Endothelial cell of umbilical vein (primary cell): ENCODE measurements at regions not wholly inside any gene's neighbourhood (a gene's known extent, or its start where the extent isn't known, plus 50 kb on each side); places are given as distances from the start of the nearest gene placed in this dataset.

Source experiments
- BruUV-seq: library from RNA; stranded (reverse); fragments of 400-500 nt; replicated peaks from 2 replicates; lab custom pipeline; 2021; lab: Mats Ljungman, UMichigan
- CTCF ChIA-PET: fragments of 300-600, 350-600 bp; sonication (Branson Sonifier 250); formaldehyde crosslinking; loops from one replicate; lab custom pipeline; 2021; ENCODE audit warnings: antibody characterized with exemption, inconsistent platforms; lab: Charles Lee
- POLR2A ChIA-PET: fragments of 300-600, 350-600 bp; sonication (Branson Sonifier 250); formaldehyde crosslinking; loops from one replicate; lab custom pipeline; 2021; ENCODE audit warnings: antibody characterized with exemption, inconsistent platforms; lab: Charles Lee
- DNase-seq: peaks from one replicate; pipeline ENCODE4 v3.0.0-alpha.2; 2011; ENCODE audit warnings: low read depth, low spot score
- FAIRE-seq: peaks from 2 replicates; lab custom pipeline; 2011; peaks lifted over from hg19 to GRCh38; lab: Jason Lieb, UNC
- H2AFZ ChIP-seq: 2 replicates; pipeline ENCODE4 v1.6.0; 2012; ENCODE audit warnings: low read depth, low read length, control low read depth, inconsistent platforms
- H3K27ac ChIP-seq: 2 replicates; pipeline ENCODE4 v1.5.1; 2011; ENCODE audit warnings: low read depth, mild to moderate bottlenecking, control low read depth, low read length, moderate library complexity; ENCODE audit not compliant: insufficient read depth
- H3K27me3 ChIP-seq, 2 experiments: 2 replicates each; pipeline versions ENCODE4 v1.6.0 to v1.6.1; 2011; ENCODE audit warnings: low read length in 2 of 2, mixed read lengths in 1 of 2; ENCODE audit not compliant: control insufficient read depth in 2 of 2, insufficient read depth in 2 of 2
- H3K36me3 ChIP-seq, 2 experiments: 2 replicates in 1 of 2; 3 replicates in 1 of 2; pipeline ENCODE4 v1.5.1; 2011; ENCODE audit warnings: low read length in 2 of 2, mild to moderate bottlenecking in 1 of 2, moderate library complexity in 1 of 2; ENCODE audit not compliant: control insufficient read depth in 2 of 2, insufficient read depth in 2 of 2; ENCODE audit errors: extremely low read depth in 1 of 2
- H3K4me1 ChIP-seq: 3 replicates; pipeline ENCODE4 v1.5.1; 2011; ENCODE audit warnings: mild to moderate bottlenecking, low read length; ENCODE audit not compliant: control insufficient read depth, insufficient read depth; ENCODE audit errors: extremely low read depth
- H3K4me2 ChIP-seq: 2 replicates; pipeline ENCODE4 v1.6.1; 2011; ENCODE audit warnings: low read length, control low read depth, mixed read lengths; ENCODE audit not compliant: insufficient read depth
- H3K4me3 ChIP-seq, 3 experiments: fragments of 200-600 bp in 1 of 3; sonication (generic), shearing (Covaris generic) in 1 of 3; replicated peaks in 1 of 3; 2 replicates each; pipeline ENCODE4 v1.5.1; 2011 to 2016; ENCODE audit warnings: control low read depth in 3 of 3, low read length in 3 of 3, mild to moderate bottlenecking in 2 of 3, inconsistent platforms in 1 of 3, low read depth in 1 of 3, moderate library complexity in 1 of 3; ENCODE audit not compliant: insufficient read depth in 1 of 3
- H3K79me2 ChIP-seq: 2 replicates; pipeline ENCODE4 v1.6.0; 2012; ENCODE audit warnings: low read length, inconsistent platforms; ENCODE audit not compliant: control insufficient read depth, insufficient read depth
- H3K9ac ChIP-seq: replicated peaks from 2 replicates; pipeline ENCODE3; 2011; ENCODE audit warnings: low read length, control low read depth; ENCODE audit not compliant: insufficient read depth; ENCODE audit errors: extremely low read depth
- H3K9me1 ChIP-seq: replicated peaks from 3 replicates; pipeline ENCODE4 v1.6.0; 2011; ENCODE audit warnings: mild to moderate bottlenecking, low read length; ENCODE audit not compliant: control insufficient read depth, insufficient read depth; ENCODE audit errors: extremely low read depth
- H3K9me3 ChIP-seq: replicated peaks from 2 replicates; pipeline ENCODE4 v1.5.1; 2012; ENCODE audit warnings: low read length, inconsistent platforms; ENCODE audit not compliant: control insufficient read depth, insufficient read depth
- H4K20me1 ChIP-seq: replicated peaks from 2 replicates; pipeline ENCODE3; 2011; ENCODE audit warnings: mild to moderate bottlenecking, low read length; ENCODE audit not compliant: control insufficient read depth, insufficient read depth; ENCODE audit errors: extremely low read depth
- FOS ChIP-seq: IDR thresholded peaks from 2 replicates; pipeline ENCODE4 v1.6.1; 2011; ENCODE audit warnings: mild to moderate bottlenecking, low read length, moderate library complexity, borderline replicate concordance; ENCODE audit not compliant: insufficient read depth
- JUN ChIP-seq: IDR thresholded peaks from 2 replicates; pipeline ENCODE4 v1.6.1; 2011; ENCODE audit warnings: borderline replicate concordance, low read depth; ENCODE audit not compliant: insufficient read length, insufficient read depth
- MYC ChIP-seq: IDR thresholded peaks from one replicate; pipeline ENCODE4 v1.6.1; 2011; ENCODE audit warnings: mild to moderate bottlenecking, low read depth, low read length
- POLR2A ChIP-seq: IDR thresholded peaks from 2 replicates; pipeline ENCODE4 v1.6.1; 2012; ENCODE audit warnings: low read depth, mild to moderate bottlenecking, control low read depth, low read length
- POLR2AphosphoS5 ChIP-seq: IDR thresholded peaks from 2 replicates; pipeline ENCODE4 v1.6.1; 2012; ENCODE audit warnings: low read depth, mild to moderate bottlenecking, control low read depth, low read length, moderate library complexity; ENCODE audit not compliant: insufficient read depth
- dilution Hi-C: fragments of 300-500 bp; cut with MboI; formaldehyde crosslinking; loops from one replicate; pipeline ENCODE4 v1.15.0; 2019; ENCODE audit warnings: low sequenced_read_pairs; ENCODE audit not compliant: extremely low pct_ligation_motif_present
- intact Hi-C: fragments of 100-400 bp; cut with micrococcal nuclease; formaldehyde crosslinking; loops from one replicate; pipeline ENCODE4 v1.10.0; 2022
- TF ChIP-seq, protein P1 (sequence below), 2 donors: IDR thresholded peaks; 1 replicate in 1 of 2; 2 replicates in 1 of 2; pipeline ENCODE4 v1.5.1; 2011; ENCODE audit warnings: low read length in 2 of 2, mild to moderate bottlenecking in 2 of 2, moderate library complexity in 2 of 2, control low read depth in 1 of 2, inconsistent platforms in 1 of 2, low read depth in 1 of 2; ENCODE audit not compliant: insufficient read depth in 1 of 2; ENCODE audit errors: extremely low read depth in 1 of 2

DNA sequence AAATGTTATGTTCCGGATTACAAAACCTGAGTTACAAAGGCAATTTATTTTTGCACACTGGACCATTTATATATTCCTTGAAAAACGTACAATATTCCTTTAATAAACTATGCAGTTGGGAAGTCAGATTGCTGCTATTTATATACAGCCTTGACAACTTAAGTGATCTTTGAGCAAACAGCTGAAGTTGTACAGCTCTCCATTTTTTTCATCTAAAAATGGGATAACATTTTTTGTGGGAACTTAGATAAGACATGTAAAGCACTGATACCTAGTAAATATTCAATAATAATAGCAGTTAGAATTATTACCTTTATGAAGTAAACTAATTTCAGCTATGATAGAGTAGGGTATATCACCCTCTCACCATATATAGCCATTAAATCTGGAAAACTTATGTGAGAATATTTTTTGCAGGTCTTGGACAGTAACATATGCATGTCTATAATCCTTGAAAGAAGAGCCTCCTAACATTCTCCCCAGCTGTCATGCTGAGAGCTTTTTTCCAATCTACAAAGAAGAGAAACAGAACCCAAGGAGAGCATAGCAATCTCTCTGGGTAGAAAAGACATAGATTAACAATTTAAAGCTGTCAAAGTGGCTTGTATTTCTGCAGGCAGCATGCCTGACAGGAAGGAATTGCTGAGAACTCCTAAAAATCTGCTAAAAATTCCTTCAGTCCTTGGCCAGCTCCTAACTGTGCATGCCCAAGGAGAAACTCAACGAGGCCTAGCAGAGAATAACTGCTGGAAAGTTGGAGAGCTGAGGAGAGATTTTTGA, 326.0 kb downstream of the CRPPA start:
- Histone ChIP-seq H3K4me2 (no peak overlapping the region), H3K9ac (no peak overlapping the region), H4K20me1 (no peaks in the 10 kb centered on the region), H3K79me2 (no peaks in the 10 kb centered on the region), H3K27ac (no peak overlapping the region), H3K36me3 (no peaks in the 10 kb centered on the region), H3K4me3 (no peak overlapping the region), H3K9me3 (no peaks in the 10 kb centered on the region), H3K27me3 (no peaks in the 10 kb centered on the region), H2AFZ (no peak overlapping the region), H3K4me1 (peaks cover 33% of the 10 kb centered on the region), H3K9me1 (no peaks in the 10 kb centered on the region)
- no peak for TF ChIP-seq FOS
- TF ChIP-seq POLR2A, result no peak
- TF ChIP-seq, protein P1, sequence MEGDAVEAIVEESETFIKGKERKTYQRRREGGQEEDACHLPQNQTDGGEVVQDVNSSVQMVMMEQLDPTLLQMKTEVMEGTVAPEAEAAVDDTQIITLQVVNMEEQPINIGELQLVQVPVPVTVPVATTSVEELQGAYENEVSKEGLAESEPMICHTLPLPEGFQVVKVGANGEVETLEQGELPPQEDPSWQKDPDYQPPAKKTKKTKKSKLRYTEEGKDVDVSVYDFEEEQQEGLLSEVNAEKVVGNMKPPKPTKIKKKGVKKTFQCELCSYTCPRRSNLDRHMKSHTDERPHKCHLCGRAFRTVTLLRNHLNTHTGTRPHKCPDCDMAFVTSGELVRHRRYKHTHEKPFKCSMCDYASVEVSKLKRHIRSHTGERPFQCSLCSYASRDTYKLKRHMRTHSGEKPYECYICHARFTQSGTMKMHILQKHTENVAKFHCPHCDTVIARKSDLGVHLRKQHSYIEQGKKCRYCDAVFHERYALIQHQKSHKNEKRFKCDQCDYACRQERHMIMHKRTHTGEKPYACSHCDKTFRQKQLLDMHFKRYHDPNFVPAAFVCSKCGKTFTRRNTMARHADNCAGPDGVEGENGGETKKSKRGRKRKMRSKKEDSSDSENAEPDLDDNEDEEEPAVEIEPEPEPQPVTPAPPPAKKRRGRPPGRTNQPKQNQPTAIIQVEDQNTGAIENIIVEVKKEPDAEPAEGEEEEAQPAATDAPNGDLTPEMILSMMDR (IDR thresholded peaks at IDR 0.05; ENCODE audit: extremely low read depth in 1 of 2, insufficient read depth in 1 of 2, low read depth in 1 of 2, low read length in 2 of 2), result no peak
- TF ChIP-seq MYC, result no peak
- no peak for TF ChIP-seq POLR2AphosphoS5
- TF ChIP-seq JUN, result no peak
- DNase-seq, result peak; percentile 14
- POLR2A ChIA-PET, result no interaction called here
- intact Hi-C loops, result loop anchor here (5.0 kb wide), 1 partner anchor 1378 kb away; no protein-coding TSS in a partner anchor
- dilution Hi-C loops, result no loop called here
- FAIRE-seq, result no peak
- no TSS peak for BruUV-seq
- CTCF ChIA-PET, result interaction anchor here (0.7 to 3.9 kb wide), 5 partner anchors 11 to 469 kb away, joined by 3 to 126 read pairs (median 4); no protein-coding TSS in a partner anchor
